ENCODE measurements at regions not wholly inside any gene's neighbourhood (a gene's known extent, or its start where the extent isn't known, plus 50 kb on each side); places are given as distances from the start of the nearest gene placed in this dataset.
"Not testable (repeated sequence)": the region's sequence is repeated elsewhere in the genome, so short reads cannot be mapped to it uniquely, and the experiment has no call there.

GRCh38 chr7:65609131-65609530 lies 235.5 kb downstream of the ZNF92 start:
- H3K27me3 ChIP-seq (ENCODE audit: low read length) = no peaks in the 10 kb centered on the region
- H3F3A ChIP-seq (ENCODE audit: insufficient read depth) = no peaks in the 10 kb centered on the region
- no peak overlapping the region for H3K9ac ChIP-seq (ENCODE audit: low read length)
- H3K36me3 ChIP-seq (ENCODE audit: low read length) = no peaks in the 10 kb centered on the region
- no peak overlapping the region for H3K4me2 ChIP-seq (ENCODE audit: low read depth, low read length, poor library complexity, severe bottlenecking)
- no peak overlapping the region for H3K4me3 ChIP-seq (ENCODE audit: insufficient read depth, low read length, poor library complexity, severe bottlenecking)
- no peaks in the 10 kb centered on the region for H4K20me1 ChIP-seq (ENCODE audit: low read depth, low read length)
- no peak overlapping the region for H2AFZ ChIP-seq (ENCODE audit: low read depth, low read length, severe bottlenecking)
- no peaks in the 10 kb centered on the region for H3K9me2 ChIP-seq (replicated peaks; ENCODE audit: insufficient read depth, low read length)
- H3K79me2 ChIP-seq (ENCODE audit: insufficient read depth, low read length) = no peaks in the 10 kb centered on the region
- TF ChIP-seq EZH2phosphoT487 (conservative IDR thresholded peaks at IDR 0.05; ENCODE audit: low read length) (no peak), CTCF (IDR thresholded peaks at IDR 0.05; ENCODE audit: insufficient read depth, low read length, poor library complexity, severe bottlenecking) (no peak)
- no peak overlapping the region for H3K27ac ChIP-seq (ENCODE audit: low read depth, low read length)
- H3K9me3 ChIP-seq (ENCODE audit: insufficient read depth, low read length) = no peaks in the 10 kb centered on the region

DNA sequence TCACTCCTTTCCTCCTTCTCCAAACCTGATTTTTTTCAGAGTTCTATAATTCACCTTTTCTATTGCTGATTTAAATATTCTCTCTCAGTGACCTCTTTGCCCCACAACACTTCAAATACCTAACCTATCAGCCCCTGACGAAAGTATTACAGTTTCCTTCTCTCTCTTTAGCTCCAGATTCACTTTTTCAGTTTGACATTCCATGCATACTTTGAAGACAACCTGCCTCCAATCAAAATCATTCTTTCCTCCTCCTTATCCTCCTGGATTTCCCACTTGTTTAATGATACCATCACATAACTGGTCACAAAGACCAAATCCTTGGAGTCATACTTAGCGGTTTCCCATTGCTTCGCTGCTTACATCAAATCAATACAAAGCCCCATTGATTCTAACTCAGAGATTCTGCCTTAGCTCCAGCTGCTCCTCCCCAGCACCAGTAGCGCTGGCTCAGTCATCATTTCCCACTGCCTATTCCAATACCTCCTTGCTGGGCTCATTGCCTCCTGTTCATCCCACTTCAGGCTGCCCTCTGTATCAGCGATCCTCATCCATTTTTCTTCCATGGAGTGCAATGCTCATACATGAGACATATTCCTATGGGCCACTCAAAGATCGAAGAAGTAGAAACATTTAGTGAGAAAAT lies 240.1 kb downstream of the ZNF92 start:
- H3K4me3 ChIP-seq (ENCODE audit: insufficient read depth, low read length, poor library complexity, severe bottlenecking); H3K27me3 ChIP-seq (ENCODE audit: low read length); H3K36me3 ChIP-seq (ENCODE audit: low read length); H2AFZ ChIP-seq (ENCODE audit: low read depth, low read length, severe bottlenecking); H3K9me2 ChIP-seq (replicated peaks; ENCODE audit: insufficient read depth, low read length); H3F3A ChIP-seq (ENCODE audit: insufficient read depth); H3K4me2 ChIP-seq (ENCODE audit: low read depth, low read length, poor library complexity, severe bottlenecking); H3K27ac ChIP-seq (ENCODE audit: low read depth, low read length); H3K9me3 ChIP-seq (ENCODE audit: insufficient read depth, low read length); H3K79me2 ChIP-seq (ENCODE audit: insufficient read depth, low read length); H4K20me1 ChIP-seq (ENCODE audit: low read depth, low read length); H3K9ac ChIP-seq (ENCODE audit: low read length): not testable (repeated sequence)

DNA sequence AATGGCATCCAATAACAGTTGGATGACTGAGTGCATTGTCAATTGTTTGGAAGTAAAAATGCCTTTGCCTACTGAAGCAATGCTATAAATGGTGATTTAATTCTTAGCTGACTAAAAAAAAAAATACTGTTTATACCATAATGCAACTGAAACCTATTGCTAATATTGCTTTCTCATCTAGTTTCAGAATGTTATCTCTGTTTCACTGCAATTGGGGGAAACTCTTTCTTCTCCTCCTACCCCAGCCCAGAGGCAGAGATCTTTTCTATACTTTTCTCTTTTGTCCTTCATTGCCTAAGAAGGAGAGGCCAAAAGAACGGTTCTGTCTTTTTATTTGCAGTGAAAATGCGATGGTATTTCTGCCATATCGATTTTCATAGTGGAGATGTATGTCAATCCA lies 242.5 kb downstream of the ZNF92 start:
- not testable (repeated sequence) for H3K4me3 ChIP-seq (ENCODE audit: insufficient read depth, low read length, poor library complexity, severe bottlenecking); H3K9me3 ChIP-seq (ENCODE audit: insufficient read depth, low read length); H3K4me2 ChIP-seq (ENCODE audit: low read depth, low read length, poor library complexity, severe bottlenecking); H3K9ac ChIP-seq (ENCODE audit: low read length); H3K79me2 ChIP-seq (ENCODE audit: insufficient read depth, low read length); H3K27ac ChIP-seq (ENCODE audit: low read depth, low read length); H3K36me3 ChIP-seq (ENCODE audit: low read length); H3K9me2 ChIP-seq (replicated peaks; ENCODE audit: insufficient read depth, low read length); H2AFZ ChIP-seq (ENCODE audit: low read depth, low read length, severe bottlenecking); H3F3A ChIP-seq (ENCODE audit: insufficient read depth); H4K20me1 ChIP-seq (ENCODE audit: low read depth, low read length); H3K27me3 ChIP-seq (ENCODE audit: low read length)

GRCh38 chr7:65620216-65620615 lies 246.6 kb downstream of the ZNF92 start:
- not testable (repeated sequence) for H3K9me2 ChIP-seq (replicated peaks; ENCODE audit: insufficient read depth, low read length); H3K4me3 ChIP-seq (ENCODE audit: insufficient read depth, low read length, poor library complexity, severe bottlenecking); H3K27me3 ChIP-seq (ENCODE audit: low read length); H3K9ac ChIP-seq (ENCODE audit: low read length); H4K20me1 ChIP-seq (ENCODE audit: low read depth, low read length); H3F3A ChIP-seq (ENCODE audit: insufficient read depth); H3K9me3 ChIP-seq (ENCODE audit: insufficient read depth, low read length); H3K4me2 ChIP-seq (ENCODE audit: low read depth, low read length, poor library complexity, severe bottlenecking); H3K36me3 ChIP-seq (ENCODE audit: low read length); H3K27ac ChIP-seq (ENCODE audit: low read depth, low read length); H3K79me2 ChIP-seq (ENCODE audit: insufficient read depth, low read length); H2AFZ ChIP-seq (ENCODE audit: low read depth, low read length, severe bottlenecking)

DNA sequence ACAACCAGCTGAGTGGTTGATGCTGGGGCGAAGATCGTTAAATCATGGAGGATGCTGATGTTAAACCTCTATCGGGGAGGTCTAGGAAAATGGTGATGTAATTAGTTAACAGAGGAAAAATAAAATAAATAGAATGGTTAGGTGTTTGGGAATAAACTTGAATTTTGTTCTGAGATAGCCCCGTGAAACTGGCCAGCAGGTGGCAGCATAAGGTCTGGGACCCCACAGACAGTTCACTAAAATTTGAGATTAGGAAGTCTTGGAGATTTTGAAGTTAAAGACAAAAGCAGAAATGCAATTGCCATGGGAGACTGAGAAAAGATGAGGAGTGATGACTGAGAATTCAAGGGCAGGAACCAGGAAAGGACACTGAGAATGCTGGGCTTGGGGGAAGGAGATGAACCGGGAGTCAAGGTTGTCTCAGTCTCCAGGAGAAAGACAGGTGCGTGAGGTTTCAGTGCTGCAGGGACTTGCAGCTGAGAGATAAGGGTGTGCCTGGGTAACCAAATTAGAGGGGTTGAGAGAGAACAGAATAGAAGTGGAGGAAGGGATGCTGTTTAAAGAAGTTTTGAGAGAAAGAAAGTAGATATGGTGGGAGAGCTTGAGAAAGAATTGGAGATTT lies 248.0 kb downstream of the ZNF92 start:
- H3K4me2 ChIP-seq (ENCODE audit: low read depth, low read length, poor library complexity, severe bottlenecking); H3K79me2 ChIP-seq (ENCODE audit: insufficient read depth, low read length); H2AFZ ChIP-seq (ENCODE audit: low read depth, low read length, severe bottlenecking); H3K27ac ChIP-seq (ENCODE audit: low read depth, low read length); H3F3A ChIP-seq (ENCODE audit: insufficient read depth); H4K20me1 ChIP-seq (ENCODE audit: low read depth, low read length); H3K9me3 ChIP-seq (ENCODE audit: insufficient read depth, low read length); H3K36me3 ChIP-seq (ENCODE audit: low read length); H3K4me3 ChIP-seq (ENCODE audit: insufficient read depth, low read length, poor library complexity, severe bottlenecking); H3K9ac ChIP-seq (ENCODE audit: low read length); H3K9me2 ChIP-seq (replicated peaks; ENCODE audit: insufficient read depth, low read length); H3K27me3 ChIP-seq (ENCODE audit: low read length): not testable (repeated sequence)
- peak; percentile 88 for TF ChIP-seq CTCF (IDR thresholded peaks at IDR 0.05; ENCODE audit: insufficient read depth, low read length, poor library complexity, severe bottlenecking)

DNA sequence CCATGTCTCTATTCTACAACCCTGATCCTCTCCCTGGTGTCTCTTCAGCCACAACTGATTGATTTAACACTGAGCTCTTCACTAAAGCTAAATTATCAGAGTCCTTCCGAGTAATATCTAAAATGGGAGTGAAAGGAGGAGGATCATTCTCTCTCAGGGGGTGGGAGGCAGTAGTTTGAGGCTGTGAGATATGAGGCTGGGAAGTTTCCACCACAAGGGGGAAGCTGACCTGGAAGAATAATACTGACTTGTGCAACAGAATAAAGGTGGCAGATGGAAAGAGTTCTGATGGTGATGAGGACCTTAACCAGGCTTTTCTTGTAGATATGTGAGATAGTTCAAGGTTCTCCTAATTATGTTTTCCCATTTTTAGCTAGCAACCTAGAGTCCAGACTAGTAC lies 241.6 kb upstream of the VKORC1L1 start:
- H3K4me3 ChIP-seq (ENCODE audit: insufficient read depth, low read length, poor library complexity, severe bottlenecking); H3K79me2 ChIP-seq (ENCODE audit: insufficient read depth, low read length); H3K9me3 ChIP-seq (ENCODE audit: insufficient read depth, low read length); H3K36me3 ChIP-seq (ENCODE audit: low read length); H2AFZ ChIP-seq (ENCODE audit: low read depth, low read length, severe bottlenecking); H3F3A ChIP-seq (ENCODE audit: insufficient read depth); H3K27ac ChIP-seq (ENCODE audit: low read depth, low read length); H3K4me2 ChIP-seq (ENCODE audit: low read depth, low read length, poor library complexity, severe bottlenecking); H4K20me1 ChIP-seq (ENCODE audit: low read depth, low read length); H3K9ac ChIP-seq (ENCODE audit: low read length); H3K9me2 ChIP-seq (replicated peaks; ENCODE audit: insufficient read depth, low read length); H3K27me3 ChIP-seq (ENCODE audit: low read length): not testable (repeated sequence)
